NCI-H1092 treated with DMSO at 0.1 percent for 48 hours (cell line): ENCODE measurements at regions not wholly inside any gene's neighbourhood (a gene's known extent, or its start where the extent isn't known, plus 50 kb on each side); places are given as distances from the start of the nearest gene placed in this dataset.
A peak's percentile ranks its signal among the peaks of the same experiment; 100 is the strongest.
"Not testable (repeated sequence)": the region's sequence is repeated elsewhere in the genome, so short reads cannot be mapped to it uniquely, and the experiment has no call there.

Source experiments
- DNase-seq: peaks from one replicate; lab custom pipeline; 2025; lab: John Stamatoyannopoulos, UW

DNA sequence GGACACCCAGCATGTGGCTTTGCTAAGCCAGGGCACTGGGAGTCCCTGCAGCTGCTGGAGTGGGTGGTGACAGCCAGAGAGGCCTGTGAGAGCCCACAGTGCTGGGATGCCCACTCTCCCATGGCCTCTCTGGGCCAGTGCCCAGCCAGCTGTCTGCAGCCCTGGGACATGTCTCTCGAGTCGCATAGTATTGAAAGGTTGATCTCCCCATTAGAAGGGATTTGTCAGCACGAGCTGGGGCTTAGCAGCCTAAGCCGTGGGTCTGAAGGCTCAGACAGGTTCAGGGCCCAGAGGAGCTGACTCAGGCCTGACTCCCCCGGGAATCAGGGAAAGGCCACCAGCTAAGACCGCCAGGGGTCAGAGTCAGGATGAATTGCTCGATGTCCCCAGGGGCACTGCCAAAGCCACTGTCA, 53.5 kb downstream of the FOXD2 start:
- no peak for DNase-seq

GRCh38 chr1:47495176-47495713, 57.4 kb downstream of the FOXD2 start:
- DNase-seq, result no peak

DNA sequence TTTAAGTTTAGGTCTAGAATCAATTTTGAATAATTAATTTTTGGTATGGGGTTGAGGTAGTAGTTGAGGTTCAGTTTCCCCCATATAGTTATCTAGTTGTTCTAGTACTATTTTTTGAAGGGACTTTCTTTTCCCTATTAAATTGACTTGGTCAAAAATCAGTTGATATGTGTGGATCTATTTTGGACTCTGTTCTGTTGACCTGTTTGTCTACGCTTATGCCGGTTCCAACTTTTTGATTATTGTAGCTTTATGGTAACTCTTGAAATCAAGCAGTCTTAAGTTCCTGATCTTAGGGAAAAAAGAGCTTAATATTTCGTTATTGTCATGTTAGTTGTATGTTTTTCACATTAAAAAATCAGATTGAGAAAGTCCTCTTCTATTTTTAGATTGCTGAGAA, 60.7 kb downstream of the FOXD2 start:
- no peak for DNase-seq

DNA sequence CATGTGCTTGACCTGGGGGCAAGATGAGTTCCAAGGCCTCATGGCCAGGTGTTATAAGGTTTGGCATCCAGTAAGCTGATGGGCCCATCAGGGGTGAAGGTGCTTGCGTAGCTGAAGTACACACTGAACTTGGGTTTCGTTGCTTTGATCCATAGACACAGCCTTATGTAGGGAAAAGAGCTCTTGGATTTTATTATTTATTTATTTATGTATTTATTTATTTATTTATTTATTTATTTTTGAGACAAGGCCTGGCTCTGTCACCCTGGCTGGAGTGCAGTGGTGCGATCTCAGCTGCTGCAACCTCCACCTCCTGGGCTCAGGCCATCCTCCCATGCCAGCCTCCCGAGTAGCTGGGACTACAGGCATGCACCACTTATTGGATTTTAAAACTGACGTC, 63.2 kb downstream of the FOXD2 start:
- no peak for DNase-seq

- no peak for DNase-seq
Measured at GRCh38 chr1:47502746-47503370, 65.0 kb downstream of the FOXD2 start.

DNA sequence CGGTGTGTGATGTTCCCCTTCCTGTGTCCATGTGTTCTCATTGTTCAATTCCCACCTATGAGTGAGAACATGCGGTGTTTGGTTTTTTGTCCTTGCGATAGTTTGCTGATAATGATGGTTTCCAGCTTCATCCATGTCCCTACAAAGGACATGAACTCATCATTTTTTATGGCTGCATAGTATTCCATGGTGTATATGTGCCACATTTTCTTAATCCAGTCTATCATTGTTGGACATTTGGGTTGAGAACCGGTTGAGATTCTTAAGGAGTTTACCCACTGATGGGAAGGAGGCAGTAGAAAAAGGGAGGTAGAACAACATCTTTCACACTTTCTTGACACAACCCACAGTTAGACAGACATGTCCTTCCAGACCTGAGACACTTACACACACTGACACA, 67.0 kb downstream of the FOXD2 start:
- DNase-seq, result not testable (repeated sequence)

- DNase-seq, result no peak
Measured at GRCh38 chr1:47505267-47505666, 67.4 kb downstream of the FOXD2 start.

- no peak for DNase-seq
Measured at GRCh38 chr1:47506053-47506452, 68.2 kb downstream of the FOXD2 start.

DNA sequence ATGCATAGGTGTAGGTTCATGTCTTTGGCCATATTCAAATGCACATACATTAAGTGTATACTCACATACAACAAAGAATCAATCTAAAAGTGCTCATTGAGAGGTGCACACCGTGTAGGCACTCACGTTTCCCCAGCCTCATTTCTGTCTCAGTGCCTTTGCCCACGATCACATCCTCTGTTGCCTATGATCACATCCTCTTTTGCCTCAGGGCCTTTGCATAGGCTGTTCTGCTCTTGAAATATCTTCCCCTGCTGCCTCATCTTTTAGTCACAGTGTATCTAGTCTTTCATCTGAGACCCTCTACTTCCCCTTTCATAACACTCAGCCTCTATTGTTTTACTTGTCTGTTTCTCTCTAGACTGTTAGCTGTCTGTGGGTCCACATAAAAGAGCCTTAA, 69.3 kb downstream of the FOXD2 start:
- no peak for DNase-seq

GRCh38 chr1:47507881-47508701, 70.2 kb downstream of the FOXD2 start:
- peak; percentile 25 for DNase-seq

GRCh38 chr1:47508702-47509431, 71.0 kb downstream of the FOXD2 start:
- no peak for DNase-seq

DNA sequence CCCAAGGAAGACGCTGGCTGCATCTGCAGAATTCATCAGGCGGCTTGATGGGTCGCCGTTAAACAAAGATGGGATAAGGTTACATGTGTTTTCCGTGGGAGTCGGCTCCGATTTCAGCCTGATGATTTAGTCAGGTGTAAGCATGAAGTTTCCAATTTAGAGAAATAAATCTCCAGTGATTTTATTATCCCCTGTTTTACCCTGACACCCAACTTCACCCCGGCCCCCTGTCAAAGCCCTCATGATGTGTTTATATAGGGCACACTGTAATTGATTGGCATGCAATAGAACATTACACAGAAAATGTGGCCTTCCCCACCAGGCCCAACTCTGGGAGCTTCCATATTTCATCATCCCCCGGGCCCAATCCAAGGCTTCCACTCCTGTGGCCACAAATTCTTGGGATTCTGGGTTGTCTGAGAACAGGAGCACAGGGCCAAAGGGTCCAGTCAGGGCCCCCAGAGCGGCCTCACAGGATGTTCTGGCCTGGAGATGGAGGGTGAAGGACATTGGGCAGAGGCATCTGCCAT, 72.5 kb downstream of the FOXD2 start:
- DNase-seq, result no peak

DNA sequence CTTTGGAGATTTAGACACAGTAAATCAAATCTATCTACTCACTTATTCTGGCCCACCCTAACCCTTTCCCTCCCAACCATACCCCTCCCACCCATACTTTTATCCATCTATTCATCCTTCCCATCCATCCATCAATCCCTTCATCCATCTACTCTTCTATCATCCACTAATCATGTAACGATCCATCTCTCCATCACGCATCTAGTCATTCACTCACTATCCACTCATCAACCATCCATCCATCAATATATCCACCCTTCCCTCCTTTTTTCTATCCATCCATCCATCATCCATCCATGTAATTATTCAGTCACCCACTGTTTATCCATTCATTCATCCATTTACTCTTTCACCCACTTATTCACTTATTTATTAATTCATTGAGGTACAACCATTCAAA, 74.0 kb downstream of the FOXD2 start:
- DNase-seq, result no peak

DNA sequence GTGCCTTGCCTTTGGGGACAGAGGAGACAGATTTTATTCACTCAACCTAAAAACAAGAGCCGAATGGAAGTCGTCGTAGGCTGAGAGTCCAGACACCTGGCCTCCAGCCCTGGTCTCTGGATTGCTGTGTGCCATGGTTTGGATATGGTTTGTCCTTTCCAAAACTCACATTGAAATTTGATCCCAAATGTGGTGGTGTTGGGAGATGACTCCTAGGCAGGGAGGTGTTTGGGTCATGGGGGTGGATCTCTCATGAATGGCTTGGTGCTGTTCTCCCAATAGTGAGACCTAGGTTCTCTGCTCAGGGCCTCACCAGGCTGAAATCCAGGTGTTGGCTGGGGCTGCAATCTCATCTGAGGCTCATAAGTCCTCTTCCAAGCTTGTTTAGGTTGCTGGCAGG, 75.5 kb downstream of the FOXD2 start:
- DNase-seq, result no peak

DNA sequence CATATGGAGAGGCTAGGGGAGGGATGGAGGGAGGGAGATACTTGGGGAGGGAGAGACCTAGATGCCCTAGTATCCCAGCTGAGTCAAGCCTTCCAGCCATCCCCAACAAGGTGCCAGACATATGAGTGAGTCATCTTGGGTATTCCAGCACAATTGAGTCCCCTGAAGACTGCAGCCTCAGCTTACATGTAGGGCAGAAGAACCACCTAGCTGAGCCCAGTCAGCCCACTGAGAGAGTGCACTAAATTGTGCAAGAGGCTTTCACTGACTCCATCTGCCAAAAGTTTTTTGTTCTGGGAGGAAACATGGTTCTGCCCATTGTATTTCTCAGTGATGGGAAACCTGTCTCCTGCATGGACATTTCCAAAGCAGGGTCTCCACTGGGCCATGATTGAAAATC, 76.4 kb downstream of the FOXD2 start:
- no peak for DNase-seq

GRCh38 chr1:47515164-47515789, 77.4 kb downstream of the FOXD2 start:
- no peak for DNase-seq

DNA sequence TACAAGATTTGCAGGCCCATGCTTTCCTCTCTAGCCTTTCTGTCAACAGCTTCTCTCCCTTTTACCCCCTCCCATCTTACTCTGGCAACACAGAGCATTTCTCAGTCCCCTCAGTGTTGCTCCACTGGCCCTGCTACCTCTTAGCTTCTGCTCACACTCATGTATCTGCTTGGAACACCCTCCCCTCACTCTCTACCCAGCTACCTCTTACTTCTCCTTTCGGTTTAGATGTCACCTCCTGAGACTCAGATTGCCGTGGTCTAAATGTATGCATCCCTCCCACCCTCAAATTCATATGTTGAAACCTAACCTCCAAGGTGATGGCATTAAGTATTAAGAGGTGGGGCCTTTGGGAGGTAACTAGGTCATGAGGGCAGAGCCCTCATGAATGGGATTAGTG, 80.1 kb downstream of the FOXD2 start:
- no peak for DNase-seq

- DNase-seq, result no peak
Measured at GRCh38 chr1:47519491-47519890, 81.6 kb downstream of the FOXD2 start.

DNA sequence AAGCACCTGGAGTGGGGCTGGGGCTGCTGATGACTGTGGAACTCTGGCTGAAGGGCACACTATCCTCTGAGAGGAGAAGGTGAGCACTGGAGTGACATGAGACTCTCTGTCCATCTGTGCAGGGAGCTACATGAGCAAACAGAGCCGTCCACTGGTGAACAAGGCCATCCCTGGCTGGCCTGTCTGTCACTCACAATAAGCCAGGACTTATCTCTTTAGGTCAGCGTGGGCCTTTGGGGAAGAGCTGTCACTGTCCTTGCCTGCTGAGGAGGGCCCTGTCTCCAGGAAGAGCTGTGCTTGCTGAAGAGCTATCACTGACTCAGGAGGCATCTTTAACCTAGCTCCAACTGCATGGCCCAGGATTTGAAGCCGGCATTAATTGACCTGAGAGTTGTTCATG, 82.1 kb downstream of the FOXD2 start:
- DNase-seq, result no peak

DNA sequence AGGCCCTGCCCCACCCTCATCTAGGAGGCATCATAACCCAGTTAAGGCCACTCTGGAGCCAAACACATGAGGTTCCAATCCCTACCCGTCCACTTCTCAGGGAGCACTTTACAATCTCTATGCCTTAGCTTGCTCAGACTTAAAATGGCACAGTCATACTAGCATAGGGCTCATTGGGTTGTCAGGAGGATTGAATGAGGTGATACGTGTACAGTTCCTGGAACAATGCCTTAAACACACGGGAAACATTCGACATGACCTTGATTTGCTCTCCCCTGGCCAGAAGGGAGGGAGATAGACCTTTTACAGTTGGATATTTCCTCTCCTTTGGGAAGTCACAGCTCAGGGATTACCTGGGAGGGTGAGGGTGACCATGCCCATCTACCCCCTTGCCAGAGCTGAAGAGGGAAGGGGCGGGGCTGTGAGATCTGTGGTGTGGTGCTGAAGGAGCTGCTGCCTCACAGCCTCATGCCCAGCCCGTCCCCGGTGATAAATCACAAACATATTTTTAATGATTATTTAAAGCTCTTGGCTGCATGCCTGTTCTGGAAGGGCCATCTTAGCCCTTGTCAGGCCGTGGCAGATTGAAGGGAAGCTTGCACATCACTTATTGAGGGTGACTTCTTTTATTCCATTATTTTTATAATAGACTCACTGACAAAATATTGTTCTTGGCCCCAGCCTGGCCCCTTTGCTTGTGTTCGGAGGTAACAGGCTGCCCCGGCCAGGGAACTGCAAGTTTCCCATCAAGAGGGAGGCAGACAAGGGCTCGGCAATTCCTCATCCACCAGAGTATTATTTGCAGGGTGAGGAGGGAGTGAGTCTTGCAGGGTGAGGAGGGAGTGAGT, 83.4 kb downstream of the FOXD2 start:
- no peak for DNase-seq
